ENCODE measurements at regions not wholly inside any gene's neighbourhood (a gene's known extent, or its start where the extent isn't known, plus 50 kb on each side); places are given as distances from the start of the nearest gene placed in this dataset.

DNA sequence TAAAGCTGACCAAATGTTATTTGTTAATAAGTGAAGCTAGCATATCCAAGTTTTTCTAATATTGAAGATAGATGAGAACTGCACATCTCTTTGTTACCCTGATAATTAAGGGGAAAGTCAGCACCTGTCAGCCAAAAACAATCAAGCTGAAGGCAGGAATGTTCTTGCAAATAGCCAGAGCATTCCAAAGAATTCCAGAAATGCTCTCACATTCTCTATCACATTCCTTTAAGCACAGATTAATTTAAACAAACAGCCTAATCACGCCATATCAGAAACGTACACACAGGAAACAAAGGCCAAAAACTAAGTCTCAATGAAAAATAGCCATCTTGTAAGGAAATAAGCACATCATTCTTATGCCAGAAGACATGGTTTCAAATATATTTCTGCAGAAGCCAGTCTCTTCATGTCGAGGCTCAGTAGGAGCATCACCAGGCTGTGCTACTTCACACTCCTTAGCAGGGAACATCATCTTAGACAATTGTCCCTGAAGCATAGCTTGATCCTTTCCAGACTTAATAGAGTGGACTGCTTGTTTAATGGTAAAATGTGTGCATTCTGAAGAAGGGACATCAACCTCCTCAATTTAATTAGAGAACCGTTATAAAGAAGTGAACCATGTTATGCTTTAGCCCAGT lies 252.9 kb upstream of the TTC29 start:
- no peaks in the 10 kb centered on the region for H3K27me3 ChIP-seq (ENCODE audit: insufficient read depth, poor library complexity, severe bottlenecking)
- TF ChIP-seq REST (IDR thresholded peaks at IDR 0.05; ENCODE audit: insufficient replicate concordance, low read depth): no peak
- no peak overlapping the region for H3K27ac ChIP-seq (replicated peaks)
- no peak for DNase-seq (ENCODE audit: low read depth in 1 of 2, low spot score in 1 of 2)
- no peak overlapping the region for H3K4me3 ChIP-seq (replicated peaks; ENCODE audit: insufficient read depth, low read length)

- no peak overlapping the region for H3K4me3 ChIP-seq (replicated peaks; ENCODE audit: insufficient read depth, low read length)
- H3K27ac ChIP-seq (replicated peaks): no peak overlapping the region
- no peak for TF ChIP-seq POLR2AphosphoS5 (IDR thresholded peaks at IDR 0.05; ENCODE audit: low read depth)
- TF ChIP-seq SPI1 (IDR thresholded peaks at IDR 0.05; ENCODE audit: borderline replicate concordance, low read depth): no peak
- TF ChIP-seq, protein P1, sequence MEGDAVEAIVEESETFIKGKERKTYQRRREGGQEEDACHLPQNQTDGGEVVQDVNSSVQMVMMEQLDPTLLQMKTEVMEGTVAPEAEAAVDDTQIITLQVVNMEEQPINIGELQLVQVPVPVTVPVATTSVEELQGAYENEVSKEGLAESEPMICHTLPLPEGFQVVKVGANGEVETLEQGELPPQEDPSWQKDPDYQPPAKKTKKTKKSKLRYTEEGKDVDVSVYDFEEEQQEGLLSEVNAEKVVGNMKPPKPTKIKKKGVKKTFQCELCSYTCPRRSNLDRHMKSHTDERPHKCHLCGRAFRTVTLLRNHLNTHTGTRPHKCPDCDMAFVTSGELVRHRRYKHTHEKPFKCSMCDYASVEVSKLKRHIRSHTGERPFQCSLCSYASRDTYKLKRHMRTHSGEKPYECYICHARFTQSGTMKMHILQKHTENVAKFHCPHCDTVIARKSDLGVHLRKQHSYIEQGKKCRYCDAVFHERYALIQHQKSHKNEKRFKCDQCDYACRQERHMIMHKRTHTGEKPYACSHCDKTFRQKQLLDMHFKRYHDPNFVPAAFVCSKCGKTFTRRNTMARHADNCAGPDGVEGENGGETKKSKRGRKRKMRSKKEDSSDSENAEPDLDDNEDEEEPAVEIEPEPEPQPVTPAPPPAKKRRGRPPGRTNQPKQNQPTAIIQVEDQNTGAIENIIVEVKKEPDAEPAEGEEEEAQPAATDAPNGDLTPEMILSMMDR (IDR thresholded peaks at IDR 0.05; ENCODE audit: insufficient read depth, low read length): no peak
- no peak for TF ChIP-seq GABPA (IDR thresholded peaks at IDR 0.05; ENCODE audit: low read depth)
- no peak for TF ChIP-seq REST (IDR thresholded peaks at IDR 0.05; ENCODE audit: insufficient replicate concordance, low read depth)
- no peak for DNase-seq (ENCODE audit: low read depth in 1 of 2, low spot score in 1 of 2)
- H3K27me3 ChIP-seq (ENCODE audit: insufficient read depth, poor library complexity, severe bottlenecking): no peaks in the 10 kb centered on the region
These were observed 255.4 kb upstream of the TTC29 start for GRCh38 chr4:147201016-147201415.

DNA sequence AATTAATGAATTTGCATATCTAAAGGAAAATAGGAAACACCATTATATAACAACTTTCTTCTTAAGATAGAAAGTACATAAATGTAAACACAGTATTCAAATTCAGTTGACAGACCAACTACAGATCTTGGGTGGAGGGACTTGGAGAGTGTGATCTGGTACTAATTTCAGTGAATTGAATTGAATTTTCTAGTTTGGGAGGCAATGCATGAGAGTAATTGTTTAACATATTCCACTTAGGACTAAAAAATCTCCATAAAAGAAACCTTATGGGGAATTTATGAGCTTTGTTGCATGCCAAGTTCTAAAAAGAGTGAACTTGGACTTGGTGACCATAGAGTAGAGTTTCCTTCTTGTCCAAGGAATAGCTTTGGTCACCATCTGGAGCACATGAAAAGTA lies 261.1 kb upstream of the TTC29 start:
- Histone ChIP-seq H3K27me3 (ENCODE audit: insufficient read depth, poor library complexity, severe bottlenecking) (no peaks in the 10 kb centered on the region), H3K4me3 (replicated peaks; ENCODE audit: insufficient read depth, low read length) (no peak overlapping the region), H3K27ac (replicated peaks) (no peak overlapping the region)
- no peak for DNase-seq (ENCODE audit: low read depth in 1 of 2, low spot score in 1 of 2)
- TF ChIP-seq SPI1 (IDR thresholded peaks at IDR 0.05; ENCODE audit: borderline replicate concordance, low read depth) (no peak), REST (IDR thresholded peaks at IDR 0.05; ENCODE audit: insufficient replicate concordance, low read depth) (no peak), GABPA (IDR thresholded peaks at IDR 0.05; ENCODE audit: low read depth) (no peak), POLR2AphosphoS5 (IDR thresholded peaks at IDR 0.05; ENCODE audit: low read depth) (no peak)
- TF ChIP-seq, protein P1 (IDR thresholded peaks at IDR 0.05; ENCODE audit: insufficient read depth, low read length): no peak
